SK-N-SH treated with all-trans-retinoic acid at 6 μM for 48 hours (cell line): ENCODE measurements at regions not wholly inside any gene's neighbourhood (a gene's known extent, or its start where the extent isn't known, plus 50 kb on each side); places are given as distances from the start of the nearest gene placed in this dataset.
A peak's percentile ranks its signal among the peaks of the same experiment; 100 is the strongest.

Experiments
- ATAC-seq: fragments of 200-7000 bp; cut with Tn5 transposase; 3 replicates; pipeline ENCODE4 v1.9.1; 2020; ENCODE audit warnings: mild to moderate bottlenecking, moderate library complexity
- ARNTL ChIP-seq: fragments of 450-650 bp; formaldehyde crosslinking; IDR thresholded peaks from 2 replicates; pipeline ENCODE4 v1.5.0; 2020; ENCODE audit warnings: low read depth, mild to moderate bottlenecking, moderate library complexity, borderline replicate concordance
- BACH2 ChIP-seq: fragments of 250-450 bp; sonication (Bioruptor Pico); IDR thresholded peaks from 2 replicates; pipeline ENCODE4 v1.9.0; 2021; ENCODE audit warnings: mild to moderate bottlenecking, borderline replicate concordance
- CREB5 ChIP-seq: fragments of 250-450 bp; sonication (Bioruptor Pico); IDR thresholded peaks from 2 replicates; pipeline ENCODE4 v1.5.1; 2020; ENCODE audit warnings: low read depth, mild to moderate bottlenecking, moderate library complexity
- CSDC2 ChIP-seq: fragments of 250-450 bp; sonication (Bioruptor Pico); IDR thresholded peaks from 2 replicates; pipeline ENCODE4 v1.5.0; 2020; ENCODE audit warnings: mild to moderate bottlenecking, moderate library complexity
- CSRNP3 ChIP-seq: fragments of 250-450 bp; sonication (Bioruptor Pico); IDR thresholded peaks from 2 replicates; pipeline ENCODE4 v1.5.1; 2021; ENCODE audit warnings: mild to moderate bottlenecking, moderate library complexity
- ESRRG ChIP-seq: fragments of 250-450 bp; sonication (Bioruptor Pico); IDR thresholded peaks from 2 replicates; pipeline ENCODE4 v1.6.1; 2021; ENCODE audit warnings: mild to moderate bottlenecking
- GLIS3 ChIP-seq: fragments of 250-450 bp; sonication (Bioruptor Pico); IDR thresholded peaks from 2 replicates; pipeline ENCODE4 v1.5.0; 2020; ENCODE audit warnings: mild to moderate bottlenecking, moderate library complexity
- ISL1 ChIP-seq: fragments of 250-450 bp; sonication (Bioruptor Pico); IDR thresholded peaks from 2 replicates; pipeline ENCODE4 v2.1.2; 2022; ENCODE audit warnings: mild to moderate bottlenecking, moderate library complexity
- OSR1 ChIP-seq: fragments of 250-450 bp; sonication (Bioruptor Pico); IDR thresholded peaks from 2 replicates; pipeline ENCODE4 v1.8.0; 2022; ENCODE audit warnings: moderate library complexity, mild to moderate bottlenecking, inconsistent platforms
- PATZ1 ChIP-seq: fragments of 250-450 bp; sonication (Bioruptor Pico); IDR thresholded peaks from 2 replicates; pipeline ENCODE4 v1.8.0; 2020; ENCODE audit warnings: mild to moderate bottlenecking, moderate library complexity, borderline replicate concordance
- POU6F1 ChIP-seq: fragments of 250-450 bp; sonication (Bioruptor Pico); IDR thresholded peaks from 2 replicates; pipeline ENCODE4 v1.8.0; 2021; ENCODE audit warnings: low read depth, mild to moderate bottlenecking, moderate library complexity, borderline replicate concordance
- RARB ChIP-seq: fragments of 250-450 bp; sonication (Bioruptor Pico); IDR thresholded peaks from 2 replicates; pipeline ENCODE4 v1.8.0; 2021; ENCODE audit warnings: mild to moderate bottlenecking, moderate library complexity
- SNAI2 ChIP-seq: fragments of 250-450 bp; sonication (Bioruptor Pico); IDR thresholded peaks from 2 replicates; pipeline ENCODE4 v1.5.0; 2020; ENCODE audit warnings: mild to moderate bottlenecking, moderate library complexity
- TCF4 ChIP-seq: fragments of 250-450 bp; sonication (Bioruptor Pico); IDR thresholded peaks from 2 replicates; pipeline ENCODE4 v1.8.0; 2021; ENCODE audit warnings: mild to moderate bottlenecking, moderate library complexity, borderline replicate concordance
- TOX ChIP-seq: fragments of 250-450 bp; sonication (Bioruptor Pico); IDR thresholded peaks from 2 replicates; pipeline ENCODE4 v1.8.0; 2021; ENCODE audit warnings: mild to moderate bottlenecking, moderate library complexity, borderline replicate concordance
- TSHZ2 ChIP-seq: fragments of 250-450 bp; sonication (Bioruptor Pico); IDR thresholded peaks from 2 replicates; pipeline ENCODE4 v1.5.0; 2020; ENCODE audit warnings: mild to moderate bottlenecking, moderate library complexity
- ZC3H10 ChIP-seq: fragments of 250-450 bp; sonication (Bioruptor Pico); IDR thresholded peaks from 2 replicates; pipeline ENCODE4 v1.5.1; 2021; ENCODE audit warnings: mild to moderate bottlenecking, moderate library complexity
- ZFP30 ChIP-seq: fragments of 450-650 bp; formaldehyde crosslinking; IDR thresholded peaks from 2 replicates; pipeline ENCODE4 v1.5.0; 2022; ENCODE audit warnings: mild to moderate bottlenecking, moderate library complexity
- ZNF70 ChIP-seq: fragments of 450-650 bp; formaldehyde crosslinking; IDR thresholded peaks from 2 replicates; pipeline ENCODE4 v1.5.0; 2020; ENCODE audit warnings: mild to moderate bottlenecking, moderate library complexity

GRCh38 chr10:33125111-33125510, 167.1 kb upstream of the ITGB1 start:
- no peak for ATAC-seq
- TF ChIP-seq OSR1 (no peak), TOX (no peak), RARB (no peak), TSHZ2 (CRISPR knock-in tag) (no peak), CREB5 (CRISPR knock-in tag) (no peak), CSRNP3 (CRISPR knock-in tag) (no peak), BACH2 (CRISPR knock-in tag) (no peak), GLIS3 (CRISPR knock-in tag) (no peak), ARNTL (no peak), ESRRG (CRISPR knock-in tag) (no peak), SNAI2 (CRISPR knock-in tag) (no peak), ZNF70 (CRISPR knock-in tag) (no peak)

- ATAC-seq = peak; percentile 32
- no peak for TF ChIP-seq RARB
- no peak for TF ChIP-seq TCF4 (CRISPR knock-in tag)
- no peak for TF ChIP-seq ZNF70 (CRISPR knock-in tag)
- no peak for TF ChIP-seq POU6F1 (CRISPR knock-in tag)
- TF ChIP-seq CREB5 (CRISPR knock-in tag) = no peak
- TF ChIP-seq CSDC2 (CRISPR knock-in tag) = no peak
- TF ChIP-seq ISL1 = no peak
- no peak for TF ChIP-seq ZFP30 (CRISPR knock-in tag)
- TF ChIP-seq PATZ1 (CRISPR knock-in tag) = no peak
- TF ChIP-seq OSR1 = no peak
- TF ChIP-seq CSRNP3 (CRISPR knock-in tag) = no peak
- no peak for TF ChIP-seq TSHZ2 (CRISPR knock-in tag)
- no peak for TF ChIP-seq ZC3H10 (CRISPR knock-in tag)
- TF ChIP-seq ARNTL = no peak
- no peak for TF ChIP-seq TOX
- TF ChIP-seq, all 23 proteins: peak for 0
Measured at GRCh38 chr10:33123680-33124079, 165.7 kb upstream of the ITGB1 start.
